Right lobe of liver (tissue), 6 donors: ENCODE measurements at regions not wholly inside any gene's neighbourhood (a gene's known extent, or its start where the extent isn't known, plus 50 kb on each side); places are given as distances from the start of the nearest gene placed in this dataset.

ENCODE experiments used
- ATAC-seq, 4 donors: fragments of 200-7000 bp; cut with Tn5 transposase; one replicate each; pipeline ENCODE4 v1.9.1; 2020; ENCODE audit warnings: mild to moderate bottlenecking in 4 of 4, moderate library complexity in 4 of 4
- DNase-seq, 3 donors: peaks; one replicate each; pipeline ENCODE4 v3.0.0-alpha.2; 2020
- H3K27ac ChIP-seq, 3 donors: fragments of 200-600 bp; one replicate each; pipeline ENCODE4 v1.8.0; 2022
- H3K27me3 ChIP-seq, 2 donors: fragments of 200-600 bp; one replicate each; pipeline ENCODE4 v1.8.0; 2022
- H3K36me3 ChIP-seq, 4 donors: fragments of 200-600 bp; sonication (generic) in 1 of 4; one replicate each; pipeline versions ENCODE4 v1.5.1 to v1.8.0; 2017 to 2022; ENCODE audit warnings: control low read depth in 1 of 4
- H3K4me1 ChIP-seq, 4 donors: fragments of 200-600 bp; sonication (generic) in 1 of 4; one replicate each; pipeline versions ENCODE4 v1.5.1 to v1.8.0; 2017 to 2022; ENCODE audit warnings: control low read depth in 1 of 4
- H3K4me3 ChIP-seq, 3 donors: fragments of 200-600 bp; one replicate each; pipeline ENCODE4 v1.8.0; 2022
- H3K9me3 ChIP-seq, 4 donors: fragments of 200-600 bp; sonication (generic) in 1 of 4; one replicate each; pipeline versions ENCODE4 v1.5.1 to v1.8.0; 2017 to 2022; ENCODE audit warnings: control low read depth in 1 of 4
- POLR2A ChIP-seq: fragments of 450-650 bp; IDR thresholded peaks from one replicate; pipeline ENCODE4 v1.6.1; 2017; ENCODE audit warnings: antibody characterized with exemption, mild to moderate bottlenecking
- WGBS: methylation state at CpG from one replicate; pipeline ENCODE4 v1.1.6; 2018; ENCODE audit warnings: low coverage, low lambda C conversion rate; ENCODE audit not compliant: insufficient coverage; ENCODE audit errors: missing lambda C conversion rate; 5-methylcytosine and 5-hydroxymethylcytosine counted together
- intact Hi-C, 2 donors: fragments of 100-400 bp; cut with DNase I; formaldehyde crosslinking; loops; one replicate each; pipeline versions ENCODE4 v1.11.2 to v1.14.1; 2022
- TF ChIP-seq, protein P1 (sequence below), 4 donors: fragments of 200-600 bp in 3 of 4; fragments of 450-650 bp in 1 of 4; IDR thresholded peaks; one replicate each; pipeline versions ENCODE4 v1.5.1 to v1.8.0; 2016 to 2022; ENCODE audit warnings: antibody characterized with exemption in 4 of 4, mild to moderate bottlenecking in 2 of 4
- donor health status: DM: no; HTN: yes; CAD: no.
- donor health status: DM: no; HTN: no; CAD: no.
- donor health status: DM: no; HTN: no; CAD: no.
- donor health status: DM: no; HTN: yes; CAD: no.
- donor health status: DM: no; HTN: yes; CAD: no.

DNA sequence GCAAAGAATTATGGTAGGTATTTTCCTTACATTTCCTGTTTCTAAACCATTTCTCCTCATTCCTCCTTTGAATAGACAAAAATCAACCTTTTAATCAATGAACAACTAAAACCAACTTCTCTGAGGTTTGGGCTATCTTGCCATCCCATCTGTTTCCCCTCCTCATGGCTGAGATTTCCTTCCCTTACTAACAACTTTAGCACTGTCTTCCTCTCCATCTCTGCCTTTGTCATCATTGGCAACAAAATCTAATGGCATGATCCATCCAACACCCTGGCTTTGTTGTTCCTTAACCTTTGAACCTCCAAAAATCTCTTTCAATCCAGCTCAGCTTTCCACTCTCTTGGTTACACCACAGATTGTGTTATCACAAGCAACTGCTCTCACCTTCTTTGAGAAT is 95.3 kb upstream of the FAM136A start:
- Histone ChIP-seq H3K27me3 (no peaks in the 10 kb centered on the region), H3K27ac (no peak overlapping the region), H3K4me3 (no peak overlapping the region), H3K9me3 (no peaks in the 10 kb centered on the region), H3K36me3 (no peaks in the 10 kb centered on the region), H3K4me1 (no peaks in the 10 kb centered on the region)
- TF ChIP-seq POLR2A = no peak
- TF ChIP-seq, protein P1, sequence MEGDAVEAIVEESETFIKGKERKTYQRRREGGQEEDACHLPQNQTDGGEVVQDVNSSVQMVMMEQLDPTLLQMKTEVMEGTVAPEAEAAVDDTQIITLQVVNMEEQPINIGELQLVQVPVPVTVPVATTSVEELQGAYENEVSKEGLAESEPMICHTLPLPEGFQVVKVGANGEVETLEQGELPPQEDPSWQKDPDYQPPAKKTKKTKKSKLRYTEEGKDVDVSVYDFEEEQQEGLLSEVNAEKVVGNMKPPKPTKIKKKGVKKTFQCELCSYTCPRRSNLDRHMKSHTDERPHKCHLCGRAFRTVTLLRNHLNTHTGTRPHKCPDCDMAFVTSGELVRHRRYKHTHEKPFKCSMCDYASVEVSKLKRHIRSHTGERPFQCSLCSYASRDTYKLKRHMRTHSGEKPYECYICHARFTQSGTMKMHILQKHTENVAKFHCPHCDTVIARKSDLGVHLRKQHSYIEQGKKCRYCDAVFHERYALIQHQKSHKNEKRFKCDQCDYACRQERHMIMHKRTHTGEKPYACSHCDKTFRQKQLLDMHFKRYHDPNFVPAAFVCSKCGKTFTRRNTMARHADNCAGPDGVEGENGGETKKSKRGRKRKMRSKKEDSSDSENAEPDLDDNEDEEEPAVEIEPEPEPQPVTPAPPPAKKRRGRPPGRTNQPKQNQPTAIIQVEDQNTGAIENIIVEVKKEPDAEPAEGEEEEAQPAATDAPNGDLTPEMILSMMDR (IDR thresholded peaks at IDR 0.05) = no peak
- no peak for ATAC-seq
- intact Hi-C loops = no loop called here
- DNase-seq = no peak

DNA sequence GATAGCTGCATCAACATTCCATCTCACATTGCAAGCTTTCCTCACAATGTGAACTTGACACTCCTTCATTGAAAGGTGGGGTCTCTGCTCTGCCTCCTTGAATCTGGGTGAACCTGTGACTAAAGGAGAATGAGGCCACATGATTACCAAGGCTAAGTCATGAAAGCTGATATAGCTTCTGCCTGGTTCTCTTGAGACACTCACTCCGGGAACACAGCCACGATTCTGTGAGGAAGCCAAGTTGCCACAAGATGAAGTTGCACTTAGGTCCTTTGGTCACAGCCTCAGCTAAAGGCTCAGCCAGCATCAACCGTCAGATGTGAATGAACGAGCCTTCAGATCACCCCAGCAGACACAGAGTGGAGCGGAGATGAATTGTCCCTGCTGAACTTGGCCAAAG is 94.7 kb upstream of the FAM136A start:
- intact Hi-C loops = no loop called here
- 53% methylated on average over 3 of the region's 5 CpGs for WGBS
- H3K27me3 ChIP-seq = no peaks in the 10 kb centered on the region
- no peak overlapping the region for H3K27ac ChIP-seq
- H3K4me1 ChIP-seq = no peaks in the 10 kb centered on the region
- H3K36me3 ChIP-seq = no peaks in the 10 kb centered on the region
- H3K9me3 ChIP-seq = no peaks in the 10 kb centered on the region
- ATAC-seq (no peak), DNase-seq (no peak)
- no peak overlapping the region for H3K4me3 ChIP-seq
- no peak for TF ChIP-seq POLR2A
- TF ChIP-seq, protein P1 (IDR thresholded peaks at IDR 0.05) = no peak

DNA sequence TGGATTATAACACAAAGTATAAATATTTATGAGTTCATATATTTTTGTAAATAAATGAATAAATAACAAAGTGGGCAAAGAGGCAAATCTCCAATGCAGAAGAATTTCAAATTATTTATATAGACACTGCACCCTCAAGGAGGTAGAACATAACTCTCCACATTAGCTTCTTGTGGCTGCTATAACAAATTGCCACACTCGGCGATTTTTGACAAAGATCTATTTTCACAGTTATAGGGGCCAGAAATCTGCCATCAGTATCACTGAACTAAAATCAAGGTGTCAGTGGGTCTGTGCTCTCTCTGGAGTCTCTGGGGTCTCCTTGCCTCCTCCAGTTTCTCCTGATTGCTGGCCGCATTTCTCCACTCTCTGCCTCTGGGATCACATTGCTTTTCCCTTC is 92.0 kb upstream of the FAM136A start:
- ATAC-seq (no peak), DNase-seq (no peak)
- no peaks in the 10 kb centered on the region for H3K9me3 ChIP-seq
- no peaks in the 10 kb centered on the region for H3K27me3 ChIP-seq
- no peak overlapping the region for H3K27ac ChIP-seq
- 83% methylated on average over 2 of the region's 3 CpGs for whole genome bisulfite sequencing
- TF ChIP-seq, protein P1 (IDR thresholded peaks at IDR 0.05) = no peak
- TF ChIP-seq POLR2A = no peak
- no peak overlapping the region for H3K4me3 ChIP-seq
- H3K36me3 ChIP-seq = no peaks in the 10 kb centered on the region
- intact Hi-C loops = no loop called here
- no peaks in the 10 kb centered on the region for H3K4me1 ChIP-seq

DNA sequence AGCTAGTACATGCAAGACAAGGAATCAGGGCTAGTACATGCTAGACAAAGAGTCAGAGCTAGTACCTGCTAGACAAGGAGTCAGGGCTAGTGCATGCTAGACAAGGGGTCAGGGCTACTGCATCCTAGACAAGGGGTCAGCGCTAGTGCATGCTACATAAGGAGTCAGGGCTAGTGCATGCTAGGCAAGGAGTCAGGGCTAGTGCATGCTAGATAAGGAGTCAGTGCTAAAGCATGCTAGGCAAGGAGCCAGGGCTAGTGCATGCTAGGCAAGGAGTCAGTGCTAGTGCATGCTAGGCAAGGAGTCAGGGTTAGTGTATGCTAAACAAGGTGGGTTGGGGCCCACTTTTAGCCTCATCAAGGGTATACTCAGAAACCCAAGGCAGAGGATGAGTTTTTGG is 90.1 kb upstream of the FAM136A start:
- Histone ChIP-seq H3K27ac (no peak overlapping the region), H3K4me1 (no peaks in the 10 kb centered on the region), H3K27me3 (no peaks in the 10 kb centered on the region), H3K4me3 (no peak overlapping the region), H3K36me3 (no peaks in the 10 kb centered on the region), H3K9me3 (no peaks in the 10 kb centered on the region)
- TF ChIP-seq POLR2A = no peak
- TF ChIP-seq, protein P1 (IDR thresholded peaks at IDR 0.05) = no peak
- DNase-seq (no peak), ATAC-seq (no peak)
- intact Hi-C loops = no loop called here
- 90% methylated on average over 1 of the region's 1 CpG for WGBS

DNA sequence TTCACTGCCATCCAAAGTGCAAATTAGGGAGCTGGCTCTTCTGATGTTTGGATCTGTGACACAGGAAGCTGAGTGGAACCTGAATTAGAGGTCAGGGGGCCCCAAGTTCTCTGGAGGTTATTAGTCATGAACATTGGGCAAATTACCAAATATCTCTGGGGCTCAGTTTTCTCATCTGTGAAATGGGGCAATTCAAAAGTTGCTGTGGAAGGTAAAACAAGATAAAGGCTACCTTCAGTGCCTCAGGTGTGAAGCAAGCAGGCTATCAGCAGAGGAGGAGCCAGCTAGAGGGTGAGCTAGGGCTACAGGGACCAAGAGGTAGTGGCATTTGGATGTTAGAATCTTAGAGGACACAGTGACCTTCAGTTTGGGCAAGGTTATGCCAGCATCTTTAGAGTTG is 89.4 kb upstream of the FAM136A start:
- ATAC-seq (no peak), DNase-seq (no peak)
- TF ChIP-seq POLR2A = no peak
- TF ChIP-seq, protein P1 (IDR thresholded peaks at IDR 0.05) = no peak
- Histone ChIP-seq H3K27me3 (no peaks in the 10 kb centered on the region), H3K36me3 (no peaks in the 10 kb centered on the region), H3K27ac (no peak overlapping the region), H3K4me1 (no peaks in the 10 kb centered on the region), H3K4me3 (no peak overlapping the region), H3K9me3 (no peaks in the 10 kb centered on the region)
- intact Hi-C loops = no loop called here
